AG08396 (cell line): ENCODE measurements at regions not wholly inside any gene's neighbourhood (a gene's known extent, or its start where the extent isn't known, plus 50 kb on each side); places are given as distances from the start of the nearest gene placed in this dataset.
"Not testable (repeated sequence)": the region's sequence is repeated elsewhere in the genome, so short reads cannot be mapped to it uniquely, and the experiment has no call there.

ENCODE experiments used
- DNase-seq: peaks from one replicate; pipeline ENCODE4 v3.0.0; 2012; ENCODE audit warnings: low spot score, mixed read lengths

- DNase-seq = not testable (repeated sequence)
Observed at GRCh38 chr20:30899370-30900079, 357.9 kb upstream of the DEFB115 start.

GRCh38 chr20:30900080-30900719 is 357.3 kb upstream of the DEFB115 start:
- DNase-seq = not testable (repeated sequence)

- not testable (repeated sequence) for DNase-seq
Observed at GRCh38 chr20:30905231-30905630, 352.2 kb upstream of the DEFB115 start.

GRCh38 chr20:30910937-30911725 is 346.3 kb upstream of the DEFB115 start:
- no peak for DNase-seq

- not testable (repeated sequence) for DNase-seq
Observed at GRCh38 chr20:30911832-30912660, 345.4 kb upstream of the DEFB115 start.

GRCh38 chr20:30912661-30913026 is 344.8 kb upstream of the DEFB115 start:
- DNase-seq = not testable (repeated sequence)

GRCh38 chr20:30916404-30916803 is 341.1 kb upstream of the DEFB115 start:
- not testable (repeated sequence) for DNase-seq

- no peak for DNase-seq
Observed at GRCh38 chr20:30919514-30920188, 337.8 kb upstream of the DEFB115 start.

- no peak for DNase-seq
Observed at GRCh38 chr20:30921286-30922071, 336.0 kb upstream of the DEFB115 start.

GRCh38 chr20:30922129-30922528 is 335.3 kb upstream of the DEFB115 start:
- no peak for DNase-seq

GRCh38 chr20:30937790-30938189 is 319.7 kb upstream of the DEFB115 start:
- DNase-seq = no peak

GRCh38 chr20:30949761-30950160 is 307.7 kb upstream of the DEFB115 start:
- no peak for DNase-seq

- DNase-seq = not testable (repeated sequence)
Observed at GRCh38 chr20:30951088-30951487, 306.4 kb upstream of the DEFB115 start.

GRCh38 chr20:30956649-30957048 is 300.8 kb upstream of the DEFB115 start:
- DNase-seq = not testable (repeated sequence)

GRCh38 chr20:30959208-30959607 is 298.3 kb upstream of the DEFB115 start:
- not testable (repeated sequence) for DNase-seq

GRCh38 chr20:30963591-30963990 is 293.9 kb upstream of the DEFB115 start:
- no peak for DNase-seq

GRCh38 chr20:30975859-30976258 is 281.6 kb upstream of the DEFB115 start:
- not testable (repeated sequence) for DNase-seq

GRCh38 chr20:30985386-30985785 is 272.1 kb upstream of the DEFB115 start:
- DNase-seq = no peak
